PC-3 (cell line): ENCODE measurements at regions not wholly inside any gene's neighbourhood (a gene's known extent, or its start where the extent isn't known, plus 50 kb on each side); places are given as distances from the start of the nearest gene placed in this dataset.

ENCODE experiments used
- EZH2 ChIP-seq: fragments of 300-600 bp; sonication (generic); IDR thresholded peaks from one replicate; pipeline ENCODE4 v1.6.1; 2017; ENCODE audit warnings: antibody characterized with exemption, mild to moderate bottlenecking, low read length; ENCODE audit not compliant: unreplicated experiment
- EZH2phosphoT487 ChIP-seq: fragments of 300-600 bp; sonication (generic); IDR thresholded peaks from 2 replicates; pipeline ENCODE4 v1.6.1; 2018; ENCODE audit warnings: mild to moderate bottlenecking, antibody characterized with exemption, low read length, borderline replicate concordance
- TF ChIP-seq, protein P1 (sequence below): fragments of 300-600 bp; sonication (generic); conservative IDR thresholded peaks from 2 replicates; pipeline ENCODE4 v1.5.1; 2017; ENCODE audit warnings: antibody characterized with exemption, low read depth, mild to moderate bottlenecking, low read length

DNA sequence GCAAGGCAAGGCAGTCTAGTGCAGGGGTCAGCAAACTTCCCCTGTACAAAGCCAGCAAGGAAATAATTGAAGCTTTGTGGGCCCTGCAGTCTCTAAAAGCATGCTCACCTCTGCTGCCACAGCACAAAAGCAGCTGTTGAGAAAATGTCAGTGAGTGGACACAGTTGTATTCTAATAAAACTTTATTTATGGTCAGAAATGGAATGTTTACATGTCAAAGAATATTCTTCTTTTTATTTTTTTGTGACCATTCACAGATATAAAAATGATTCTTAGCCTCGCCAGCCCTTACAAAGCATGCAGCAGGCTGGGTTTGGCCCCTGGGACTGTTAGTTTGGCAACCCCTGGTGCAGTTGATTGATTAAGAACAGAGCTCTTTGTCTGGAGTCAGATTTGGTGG lies 192.4 kb downstream of the BUB3 start:
- TF ChIP-seq, protein P1, sequence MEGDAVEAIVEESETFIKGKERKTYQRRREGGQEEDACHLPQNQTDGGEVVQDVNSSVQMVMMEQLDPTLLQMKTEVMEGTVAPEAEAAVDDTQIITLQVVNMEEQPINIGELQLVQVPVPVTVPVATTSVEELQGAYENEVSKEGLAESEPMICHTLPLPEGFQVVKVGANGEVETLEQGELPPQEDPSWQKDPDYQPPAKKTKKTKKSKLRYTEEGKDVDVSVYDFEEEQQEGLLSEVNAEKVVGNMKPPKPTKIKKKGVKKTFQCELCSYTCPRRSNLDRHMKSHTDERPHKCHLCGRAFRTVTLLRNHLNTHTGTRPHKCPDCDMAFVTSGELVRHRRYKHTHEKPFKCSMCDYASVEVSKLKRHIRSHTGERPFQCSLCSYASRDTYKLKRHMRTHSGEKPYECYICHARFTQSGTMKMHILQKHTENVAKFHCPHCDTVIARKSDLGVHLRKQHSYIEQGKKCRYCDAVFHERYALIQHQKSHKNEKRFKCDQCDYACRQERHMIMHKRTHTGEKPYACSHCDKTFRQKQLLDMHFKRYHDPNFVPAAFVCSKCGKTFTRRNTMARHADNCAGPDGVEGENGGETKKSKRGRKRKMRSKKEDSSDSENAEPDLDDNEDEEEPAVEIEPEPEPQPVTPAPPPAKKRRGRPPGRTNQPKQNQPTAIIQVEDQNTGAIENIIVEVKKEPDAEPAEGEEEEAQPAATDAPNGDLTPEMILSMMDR, result no peak
- TF ChIP-seq EZH2 (no peak), EZH2phosphoT487 (no peak)
